ENCODE measurements at regions not wholly inside any gene's neighbourhood (a gene's known extent, or its start where the extent isn't known, plus 50 kb on each side); places are given as distances from the start of the nearest gene placed in this dataset.

DNA sequence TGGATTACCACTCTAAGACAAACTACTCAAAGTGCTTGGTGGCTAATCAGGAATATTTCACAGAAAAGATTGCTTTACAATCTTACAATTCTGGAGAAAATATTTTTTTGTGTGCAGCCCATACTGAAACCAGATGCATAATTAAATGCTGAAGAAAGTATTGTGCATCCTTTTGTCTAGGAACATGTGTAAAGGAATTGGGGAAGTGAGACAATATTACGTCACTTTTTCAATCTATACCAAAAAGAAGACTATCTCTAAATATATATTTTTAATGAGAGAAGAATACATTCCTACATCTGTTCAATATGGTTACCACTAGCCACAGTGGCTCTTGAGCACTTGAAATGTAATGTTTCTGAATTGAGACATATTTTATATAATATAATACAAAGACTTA, 992.5 kb upstream of the ADGRB3 start (continued):
- TF ChIP-seq TAF7 (optimal IDR thresholded peaks at IDR 0.05; ENCODE audit: borderline replicate concordance, low read depth, low read length) (no peak), TEAD4 (IDR thresholded peaks at IDR 0.05; ENCODE audit: low read depth, low read length) (no peak)

- Histone ChIP-seq H3K27me3 (replicated peaks in 1 of 4; ENCODE audit: control insufficient read depth in 3 of 4, extremely low read depth in 1 of 4, insufficient read depth in 3 of 4, low read length in 3 of 4) (no peaks in the 10 kb centered on the region), H3K4me2 (ENCODE audit: insufficient read depth in 1 of 2, low read depth in 2 of 2, low read length in 2 of 2) (no peak overlapping the region), H2AK5ac (ENCODE audit: low read depth, low read length) (no peak overlapping the region), H3K36me3 (ENCODE audit: control insufficient read depth in 2 of 4, insufficient read depth in 4 of 4, low read length in 3 of 4) (no peaks in the 10 kb centered on the region), H4K5ac (ENCODE audit: insufficient read length, low read depth, low read length) (no peak overlapping the region), H2BK120ac (replicated peaks; ENCODE audit: low read depth, low read length) (no peak overlapping the region), H3K9ac (replicated peaks in 1 of 4; ENCODE audit: extremely low read depth in 1 of 4, low read depth in 3 of 4, low read length in 3 of 4) (no peak overlapping the region), H2BK15ac (ENCODE audit: low read length) (no peak overlapping the region), H4K91ac (replicated peaks; ENCODE audit: insufficient read length, low read length) (no peak overlapping the region), H3K14ac (ENCODE audit: insufficient read length) (no peak overlapping the region), H3K79me2 (ENCODE audit: control insufficient read depth in 1 of 2, insufficient read depth in 2 of 2, low read length in 2 of 2) (no peaks in the 10 kb centered on the region), H4K20me1 (replicated peaks in 1 of 2; ENCODE audit: control insufficient read depth in 1 of 2, insufficient read depth in 2 of 2, low read length in 2 of 2) (no peaks in the 10 kb centered on the region), H2BK5ac (ENCODE audit: low read depth, low read length) (no peak overlapping the region), H3K27ac (ENCODE audit: low read depth, low read length) (no peak overlapping the region), H2BK12ac (ENCODE audit: low read depth, low read length) (no peak overlapping the region), H3K79me1 (ENCODE audit: low read depth, low read length) (no peaks in the 10 kb centered on the region), H3K56ac (replicated peaks; ENCODE audit: insufficient read length, low read depth, low read length) (no peak overlapping the region), H3K23me2 (ENCODE audit: low read depth, low read length) (no peaks in the 10 kb centered on the region), H3K4me3 (ENCODE audit: extremely low read depth in 1 of 4, insufficient read depth in 2 of 4, low read depth in 3 of 4, low read length in 4 of 4) (no peak overlapping the region), H2BK20ac (ENCODE audit: low read length) (no peak overlapping the region), H3K4me1 (replicated peaks in 1 of 4; ENCODE audit: control insufficient read depth in 3 of 4, insufficient read depth in 4 of 4, low read length in 3 of 4) (no peaks in the 10 kb centered on the region), H4K8ac (ENCODE audit: extremely low read depth, insufficient read depth, low read length) (no peak overlapping the region), H3K18ac (ENCODE audit: extremely low read depth, low read length) (no peak overlapping the region), H3K9me3 (ENCODE audit: insufficient read depth in 2 of 2, low read depth in 1 of 2, low read length in 1 of 2) (no peaks in the 10 kb centered on the region), H3K23ac (ENCODE audit: insufficient read length) (no peak overlapping the region), H2AFZ (ENCODE audit: low read length) (no peak overlapping the region), H3K4ac (replicated peaks; ENCODE audit: insufficient read length, low read depth, low read length) (no peak overlapping the region)
- CTCF ChIA-PET (ENCODE audit: partially characterized antibody) = interaction anchor here (1.1 kb wide), 1 partner anchor 62 kb away, joined by 3 read pairs; no protein-coding TSS in a partner anchor
- FAIRE-seq = no peak
- POLR2A ChIA-PET (ENCODE audit: partially characterized antibody) = no interaction called here
- no peak for DNase-seq (ENCODE audit: low read depth in 1 of 2, low spot score in 2 of 2)
- TF ChIP-seq CREB1 (IDR thresholded peaks at IDR 0.05) = no peak
- no peak for TF ChIP-seq YY1 (IDR thresholded peaks at IDR 0.05; ENCODE audit: low read depth, low read length)
- TF ChIP-seq, protein P1, sequence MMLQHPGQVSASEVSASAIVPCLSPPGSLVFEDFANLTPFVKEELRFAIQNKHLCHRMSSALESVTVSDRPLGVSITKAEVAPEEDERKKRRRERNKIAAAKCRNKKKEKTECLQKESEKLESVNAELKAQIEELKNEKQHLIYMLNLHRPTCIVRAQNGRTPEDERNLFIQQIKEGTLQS (IDR thresholded peaks at IDR 0.05; ENCODE audit: insufficient read depth, low read depth, low read length) = no peak
- TF ChIP-seq CHD1 (IDR thresholded peaks at IDR 0.05; ENCODE audit: low read depth, low read length) = no peak
- TF ChIP-seq HDAC2 (IDR thresholded peaks at IDR 0.05; ENCODE audit: borderline replicate concordance in 1 of 2, low read depth in 2 of 2, low read length in 2 of 2) = no peak
- TF ChIP-seq MAFK (IDR thresholded peaks at IDR 0.05; ENCODE audit: low read depth, low read length) = no peak
- TF ChIP-seq POU5F1 (IDR thresholded peaks at IDR 0.05; ENCODE audit: low read depth, low read length) = no peak
- TF ChIP-seq SIRT6 (IDR thresholded peaks at IDR 0.05; ENCODE audit: low read length) = no peak
- TF ChIP-seq CBX8 (IDR thresholded peaks at IDR 0.05; ENCODE audit: borderline replicate concordance, low read depth, low read length) = no peak
Measured at GRCh38 chr6:67640484-67640883, 994.6 kb upstream of the ADGRB3 start.

Measured in H1 (cell line).